Lower leg skin (tissue), 4 donors: ENCODE measurements at regions not wholly inside any gene's neighbourhood (a gene's known extent, or its start where the extent isn't known, plus 50 kb on each side); places are given as distances from the start of the nearest gene placed in this dataset.

Experiments
- DNase-seq, 2 donors: peaks; one replicate each; pipeline ENCODE4 v3.0.0-alpha.2; 2019; ENCODE audit warnings: low spot score in 2 of 2
- H3K4me3 ChIP-seq: fragments of 200-600 bp; sonication (generic); 2 replicates; pipeline ENCODE4 v1.5.1; 2017; ENCODE audit warnings: mild to moderate bottlenecking, low read depth; ENCODE audit not compliant: poor library complexity, severe bottlenecking
- CTCF ChIP-seq, 3 donors: fragments of 450-650 bp; IDR thresholded peaks; one replicate each; pipeline ENCODE4 v1.5.1; 2016; ENCODE audit warnings: antibody characterized with exemption in 3 of 3, mild to moderate bottlenecking in 3 of 3, moderate library complexity in 2 of 3
- POLR2A ChIP-seq, 2 donors: fragments of 450-650 bp; IDR thresholded peaks; one replicate each; pipeline ENCODE4 v1.6.1; 2016 to 2017; ENCODE audit warnings: antibody characterized with exemption in 2 of 2, mild to moderate bottlenecking in 1 of 2, moderate library complexity in 1 of 2
- WGBS, 2 donors: methylation state at CpG; one replicate each; pipeline ENCODE4 v1.1.5; 2018; 5-methylcytosine and 5-hydroxymethylcytosine counted together
- intact Hi-C: fragments of 100-400 bp; cut with DNase I; formaldehyde crosslinking; loops from one replicate; pipeline ENCODE4 v1.15.0; 2023; ENCODE audit warnings: low total_unique reads

GRCh38 chr17:33888455-33888854, 366.6 kb upstream of the CCL2 start:
- intact Hi-C loops = no loop called here
- no peak for TF ChIP-seq CTCF (IDR thresholded peaks at IDR 0.05)
- TF ChIP-seq POLR2A (IDR thresholded peaks at IDR 0.05) = no peak
- H3K4me3 ChIP-seq = no peak overlapping the region
- no peak for DNase-seq
- 73 to 85% methylated on average over 3 of the region's 3 CpGs for WGBS, 2 donors

- WGBS, 2 donors = 29 to 41% methylated on average over 2 of the region's 2 CpGs
- intact Hi-C loops = no loop called here
- DNase-seq = no peak
- TF ChIP-seq CTCF (IDR thresholded peaks at IDR 0.05) (no peak), POLR2A (IDR thresholded peaks at IDR 0.05) (no peak)
- no peak overlapping the region for H3K4me3 ChIP-seq
Measured at GRCh38 chr17:33889040-33889439, 366.0 kb upstream of the CCL2 start.

- TF ChIP-seq POLR2A (IDR thresholded peaks at IDR 0.05) (no peak), CTCF (IDR thresholded peaks at IDR 0.05) (no peak)
- intact Hi-C loops = no loop called here
- no peak overlapping the region for H3K4me3 ChIP-seq
- DNase-seq = no peak
- WGBS, 2 donors = 87 to 88% methylated on average over 2 of the region's 2 CpGs
Measured at GRCh38 chr17:33889766-33890165, 365.3 kb upstream of the CCL2 start.

- no peak overlapping the region for H3K4me3 ChIP-seq
- 48% methylated on average over 6 of the region's 6 CpGs for WGBS, 2 donors
- no peak for DNase-seq
- intact Hi-C loops = no loop called here
- no peak for TF ChIP-seq CTCF (IDR thresholded peaks at IDR 0.05)
- TF ChIP-seq POLR2A (IDR thresholded peaks at IDR 0.05) = no peak
Measured at GRCh38 chr17:33892717-33893591, 362.1 kb upstream of the CCL2 start.

GRCh38 chr17:33895491-33895890, 359.6 kb upstream of the CCL2 start:
- no peak overlapping the region for H3K4me3 ChIP-seq
- WGBS, 2 donors = 76 to 80% methylated on average over 3 of the region's 3 CpGs
- TF ChIP-seq POLR2A (IDR thresholded peaks at IDR 0.05) = no peak
- TF ChIP-seq CTCF (IDR thresholded peaks at IDR 0.05) = no peak
- intact Hi-C loops = no loop called here
- DNase-seq = no peak

- no peak for DNase-seq
- TF ChIP-seq CTCF (IDR thresholded peaks at IDR 0.05) (no peak), POLR2A (IDR thresholded peaks at IDR 0.05) (no peak)
- intact Hi-C loops = no loop called here
- 56 to 64% methylated on average over 6 of the region's 6 CpGs for WGBS, 2 donors
- H3K4me3 ChIP-seq = no peak overlapping the region
Measured at GRCh38 chr17:33896263-33896662, 358.8 kb upstream of the CCL2 start.
